ENCODE measurements at regions not wholly inside any gene's neighbourhood (a gene's known extent, or its start where the extent isn't known, plus 50 kb on each side); places are given as distances from the start of the nearest gene placed in this dataset.

DNA sequence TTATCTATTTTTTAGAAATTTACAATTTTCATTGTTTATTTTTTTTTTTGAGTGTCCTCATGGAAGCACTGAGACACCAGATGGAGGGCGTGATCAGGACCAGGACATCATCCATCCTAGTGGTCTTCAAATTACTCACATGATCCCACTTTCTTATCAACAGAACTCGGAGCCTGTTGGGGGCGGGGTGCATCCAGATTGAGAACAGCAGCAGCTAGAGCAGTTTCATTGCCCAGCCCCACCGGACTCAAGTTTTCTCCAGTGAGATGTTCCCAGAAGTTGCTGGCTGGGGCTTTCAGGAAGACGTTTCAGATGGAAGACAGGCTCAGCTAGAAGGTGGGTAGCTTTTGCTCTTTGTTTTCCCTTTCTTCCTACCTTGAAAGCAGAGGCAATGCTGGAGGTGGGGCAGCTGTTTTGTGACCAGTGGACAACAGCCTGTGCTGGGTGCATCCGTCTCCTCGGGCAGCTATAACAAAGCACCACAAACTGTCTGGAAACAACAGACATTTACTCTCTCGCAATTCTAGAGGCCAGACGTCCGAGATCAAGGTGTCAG, 562.1 kb downstream of the TBC1D22A start:
- ATAC-seq = no peak
- no peak for TF ChIP-seq OSR1 (CRISPR knock-in tag; IDR thresholded peaks at IDR 0.05)
- TF ChIP-seq, protein P1, sequence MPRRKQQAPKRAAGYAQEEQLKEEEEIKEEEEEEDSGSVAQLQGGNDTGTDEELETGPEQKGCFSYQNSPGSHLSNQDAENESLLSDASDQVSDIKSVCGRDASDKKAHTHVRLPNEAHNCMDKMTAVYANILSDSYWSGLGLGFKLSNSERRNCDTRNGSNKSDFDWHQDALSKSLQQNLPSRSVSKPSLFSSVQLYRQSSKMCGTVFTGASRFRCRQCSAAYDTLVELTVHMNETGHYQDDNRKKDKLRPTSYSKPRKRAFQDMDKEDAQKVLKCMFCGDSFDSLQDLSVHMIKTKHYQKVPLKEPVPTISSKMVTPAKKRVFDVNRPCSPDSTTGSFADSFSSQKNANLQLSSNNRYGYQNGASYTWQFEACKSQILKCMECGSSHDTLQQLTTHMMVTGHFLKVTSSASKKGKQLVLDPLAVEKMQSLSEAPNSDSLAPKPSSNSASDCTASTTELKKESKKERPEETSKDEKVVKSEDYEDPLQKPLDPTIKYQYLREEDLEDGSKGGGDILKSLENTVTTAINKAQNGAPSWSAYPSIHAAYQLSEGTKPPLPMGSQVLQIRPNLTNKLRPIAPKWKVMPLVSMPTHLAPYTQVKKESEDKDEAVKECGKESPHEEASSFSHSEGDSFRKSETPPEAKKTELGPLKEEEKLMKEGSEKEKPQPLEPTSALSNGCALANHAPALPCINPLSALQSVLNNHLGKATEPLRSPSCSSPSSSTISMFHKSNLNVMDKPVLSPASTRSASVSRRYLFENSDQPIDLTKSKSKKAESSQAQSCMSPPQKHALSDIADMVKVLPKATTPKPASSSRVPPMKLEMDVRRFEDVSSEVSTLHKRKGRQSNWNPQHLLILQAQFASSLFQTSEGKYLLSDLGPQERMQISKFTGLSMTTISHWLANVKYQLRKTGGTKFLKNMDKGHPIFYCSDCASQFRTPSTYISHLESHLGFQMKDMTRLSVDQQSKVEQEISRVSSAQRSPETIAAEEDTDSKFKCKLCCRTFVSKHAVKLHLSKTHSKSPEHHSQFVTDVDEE (CRISPR knock-in tag; IDR thresholded peaks at IDR 0.05) = no peak
- TF ChIP-seq CSRNP3 (CRISPR knock-in tag; IDR thresholded peaks at IDR 0.05) = no peak
- no peak for TF ChIP-seq ZFP3 (CRISPR knock-in tag; IDR thresholded peaks at IDR 0.05)
- TF ChIP-seq ZNF8 (CRISPR knock-in tag; IDR thresholded peaks at IDR 0.05) = no peak
- TF ChIP-seq CSDC2 (CRISPR knock-in tag; IDR thresholded peaks at IDR 0.05) = no peak
- no peak for TF ChIP-seq ISL1 (CRISPR knock-in tag; IDR thresholded peaks at IDR 0.05)
- TF ChIP-seq ZNF565 (CRISPR knock-in tag; conservative IDR thresholded peaks at IDR 0.05; ENCODE audit: low read depth) = no peak
- no peak for TF ChIP-seq TOX (CRISPR knock-in tag; IDR thresholded peaks at IDR 0.05; ENCODE audit: borderline replicate concordance)
- TF ChIP-seq ZFP30 (CRISPR knock-in tag; IDR thresholded peaks at IDR 0.05) = no peak
- TF ChIP-seq SNAI2 (CRISPR knock-in tag; IDR thresholded peaks at IDR 0.05) = no peak
- no peak for TF ChIP-seq ZNF70 (CRISPR knock-in tag; IDR thresholded peaks at IDR 0.05)
- TF ChIP-seq ESRRG (CRISPR knock-in tag; IDR thresholded peaks at IDR 0.05) = no peak
- no peak for TF ChIP-seq BACH2 (CRISPR knock-in tag; IDR thresholded peaks at IDR 0.05; ENCODE audit: borderline replicate concordance)
- TF ChIP-seq ZC3H10 (CRISPR knock-in tag; IDR thresholded peaks at IDR 0.05) = no peak

GRCh38 chr22:47323518-47323917, 561.1 kb downstream of the TBC1D22A start:
- ATAC-seq = no peak
- TF ChIP-seq CREB5 (CRISPR knock-in tag; IDR thresholded peaks at IDR 0.05; ENCODE audit: low read depth) = no peak
- TF ChIP-seq ZNF8 (CRISPR knock-in tag; IDR thresholded peaks at IDR 0.05) = no peak
- TF ChIP-seq ZFP30 (CRISPR knock-in tag; IDR thresholded peaks at IDR 0.05) = no peak
- TF ChIP-seq ZNF565 (CRISPR knock-in tag; conservative IDR thresholded peaks at IDR 0.05; ENCODE audit: low read depth) = no peak
- TF ChIP-seq BACH2 (CRISPR knock-in tag; IDR thresholded peaks at IDR 0.05; ENCODE audit: borderline replicate concordance) = no peak

GRCh38 chr22:47322854-47323253, 560.4 kb downstream of the TBC1D22A start:
- no peak for ATAC-seq
- no peak for TF ChIP-seq TOX (CRISPR knock-in tag; IDR thresholded peaks at IDR 0.05; ENCODE audit: borderline replicate concordance)
- TF ChIP-seq BACH2 (CRISPR knock-in tag; IDR thresholded peaks at IDR 0.05; ENCODE audit: borderline replicate concordance) = no peak
- no peak for TF ChIP-seq GLIS3 (CRISPR knock-in tag; IDR thresholded peaks at IDR 0.05)
- no peak for TF ChIP-seq RARB (CRISPR knock-in tag; IDR thresholded peaks at IDR 0.05)
- no peak for TF ChIP-seq CREB5 (CRISPR knock-in tag; IDR thresholded peaks at IDR 0.05; ENCODE audit: low read depth)
- TF ChIP-seq, protein P2, sequence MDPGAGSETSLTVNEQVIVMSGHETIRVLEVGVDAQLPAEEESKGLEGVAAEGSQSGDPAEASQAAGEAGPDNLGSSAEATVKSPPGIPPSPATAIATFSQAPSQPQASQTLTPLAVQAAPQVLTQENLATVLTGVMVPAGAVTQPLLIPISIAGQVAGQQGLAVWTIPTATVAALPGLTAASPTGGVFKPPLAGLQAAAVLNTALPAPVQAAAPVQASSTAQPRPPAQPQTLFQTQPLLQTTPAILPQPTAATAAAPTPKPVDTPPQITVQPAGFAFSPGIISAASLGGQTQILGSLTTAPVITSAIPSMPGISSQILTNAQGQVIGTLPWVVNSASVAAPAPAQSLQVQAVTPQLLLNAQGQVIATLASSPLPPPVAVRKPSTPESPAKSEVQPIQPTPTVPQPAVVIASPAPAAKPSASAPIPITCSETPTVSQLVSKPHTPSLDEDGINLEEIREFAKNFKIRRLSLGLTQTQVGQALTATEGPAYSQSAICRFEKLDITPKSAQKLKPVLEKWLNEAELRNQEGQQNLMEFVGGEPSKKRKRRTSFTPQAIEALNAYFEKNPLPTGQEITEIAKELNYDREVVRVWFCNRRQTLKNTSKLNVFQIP (CRISPR knock-in tag; IDR thresholded peaks at IDR 0.05; ENCODE audit: borderline replicate concordance, low read depth) = no peak
- TF ChIP-seq ZFP30 (CRISPR knock-in tag; IDR thresholded peaks at IDR 0.05) = no peak
- TF ChIP-seq OSR1 (CRISPR knock-in tag; IDR thresholded peaks at IDR 0.05) = no peak
- no peak for TF ChIP-seq CSDC2 (CRISPR knock-in tag; IDR thresholded peaks at IDR 0.05)
- no peak for TF ChIP-seq ISL1 (CRISPR knock-in tag; IDR thresholded peaks at IDR 0.05)
- no peak for TF ChIP-seq ESRRG (CRISPR knock-in tag; IDR thresholded peaks at IDR 0.05)
- no peak for TF ChIP-seq PPARA (CRISPR knock-in tag; IDR thresholded peaks at IDR 0.05; ENCODE audit: borderline replicate concordance)

Measured in SK-N-SH treated with all-trans-retinoic acid at 6 μM for 48 hours (cell line).